HCT116 (cell line): ENCODE measurements at regions not wholly inside any gene's neighbourhood (a gene's known extent, or its start where the extent isn't known, plus 50 kb on each side); places are given as distances from the start of the nearest gene placed in this dataset.

Experiments used
- ATAC-seq: fragments of 200-7000 bp; cut with Tn5 transposase; 2 replicates; pipeline ENCODE4 v1.9.1; 2020; ENCODE audit warnings: mild to moderate bottlenecking, moderate library complexity
- BruUV-seq: library from RNA; stranded (reverse); fragments of 400-500 nt; replicated peaks from 2 replicates; lab custom pipeline; 2021; lab: Mats Ljungman, UMichigan
- CTCF ChIA-PET: fragments of 300-600 bp; sonication (Branson Sonifier 250); formaldehyde crosslinking; loops from one replicate; lab custom pipeline; 2021; ENCODE audit warnings: antibody characterized with exemption; lab: Charles Lee
- POLR2A ChIA-PET: fragments of 300-600, 350-600 bp; sonication (Branson Sonifier 250); formaldehyde crosslinking; loops from one replicate; lab custom pipeline; 2021; ENCODE audit warnings: antibody characterized with exemption; lab: Charles Lee
- RAD21 ChIA-PET, 2 experiments: fragments of 300-600 bp; sonication (Branson Sonifier 250); formaldehyde crosslinking; loops; one replicate each; lab custom pipeline; 2023; ENCODE audit warnings: low total read pairs in 2 of 2; ENCODE audit not compliant: uncharacterized antibody in 2 of 2, unreplicated experiment in 2 of 2, low non-redundant PET in 1 of 2; lab: Charles Lee
- DNase-seq: peaks from one replicate; pipeline ENCODE4 v3.0.0-alpha.2; 2010; ENCODE audit warnings: low read depth, low spot score
- H2AFZ ChIP-seq: fragments of 200-600 bp; shearing (Covaris generic), sonication (generic); 2 replicates; pipeline ENCODE4 v1.6.1; 2017; ENCODE audit warnings: low read depth, mixed run types, mixed read lengths, antibody characterized with exemption, low read length; ENCODE audit not compliant: poor library complexity, severe bottlenecking
- H3K27ac ChIP-seq: 2 replicates; pipeline ENCODE4 v1.5.1; 2012; ENCODE audit warnings: low read depth, low read length
- H3K27me3 ChIP-seq: fragments of 200-600 bp; sonication (generic); 2 replicates; pipeline ENCODE4 v1.6.1; 2016; ENCODE audit warnings: mixed run types, low read length, mixed read lengths; ENCODE audit not compliant: insufficient read depth
- H3K36me3 ChIP-seq, 2 experiments: fragments of 200-500 bp in 1 of 2; fragments of 200-600 bp in 1 of 2; sonication (Bioruptor generic) in 1 of 2; sonication (generic) in 1 of 2; 2 replicates each; pipeline versions ENCODE4 v1.5.1 to v1.6.1; 2014 to 2016; ENCODE audit warnings: low read length in 2 of 2, inconsistent platforms in 1 of 2, mixed read lengths in 1 of 2, mixed run types in 1 of 2; ENCODE audit not compliant: insufficient read depth in 2 of 2, control insufficient read depth in 1 of 2
- H3K4me1 ChIP-seq, 2 experiments: fragments of 200-600 bp in 1 of 2; sonication (generic) in 1 of 2; 2 replicates each; pipeline versions ENCODE4 v1.5.1 to v1.6.1; 2012 to 2017; ENCODE audit warnings: low read length in 2 of 2, inconsistent platforms in 1 of 2, mild to moderate bottlenecking in 1 of 2, mixed read lengths in 1 of 2, mixed run types in 1 of 2, moderate library complexity in 1 of 2; ENCODE audit not compliant: insufficient read depth in 2 of 2, control insufficient read depth in 1 of 2
- H3K4me2 ChIP-seq: fragments of 200-600 bp; sonication (generic); 2 replicates; pipeline ENCODE4 v1.6.1; 2017; ENCODE audit warnings: mixed run types, low read length, mixed read lengths
- H3K4me3 ChIP-seq, 2 experiments: fragments of 200-600 bp in 1 of 2; sonication (generic) in 1 of 2; replicated peaks in 1 of 2; 2 replicates each; pipeline ENCODE4 v1.5.1; 2011 to 2016; ENCODE audit warnings: low read length in 2 of 2, control low read depth in 1 of 2, low read depth in 1 of 2, mild to moderate bottlenecking in 1 of 2, mixed read lengths in 1 of 2, mixed run types in 1 of 2
- H3K79me2 ChIP-seq: fragments of 200-600 bp; sonication (generic); 2 replicates; pipeline ENCODE4 v1.6.1; 2017; ENCODE audit warnings: mild to moderate bottlenecking, mixed run types, low read length, moderate library complexity, mixed read lengths; ENCODE audit not compliant: insufficient read depth
- H3K9ac ChIP-seq: fragments of 200-600 bp; sonication (generic); 2 replicates; pipeline ENCODE4 v1.6.1; 2016; ENCODE audit warnings: low read length, mixed read lengths
- H3K9me2 ChIP-seq: fragments of 200-600 bp; sonication (generic), shearing (Covaris generic); 2 replicates; pipeline ENCODE4 v1.6.1; 2017; ENCODE audit warnings: mixed run types, mild to moderate bottlenecking, moderate library complexity; ENCODE audit not compliant: insufficient read depth
- H3K9me3 ChIP-seq, 2 experiments: fragments of 200-500 bp in 1 of 2; fragments of 200-600 bp in 1 of 2; sonication (Bioruptor generic) in 1 of 2; sonication (generic) in 1 of 2; 2 replicates each; pipeline ENCODE4 v1.6.1; 2014 to 2017; ENCODE audit warnings: low read length in 2 of 2, mixed read lengths in 2 of 2, inconsistent platforms in 1 of 2, low read depth in 1 of 2, mild to moderate bottlenecking in 1 of 2, mixed run types in 1 of 2, moderate library complexity in 1 of 2; ENCODE audit not compliant: control insufficient read depth in 1 of 2, insufficient read depth in 1 of 2
- H4K20me1 ChIP-seq: fragments of 200-600 bp; sonication (generic), shearing (Covaris generic); 2 replicates; pipeline ENCODE4 v1.6.1; 2017; ENCODE audit warnings: mixed run types, mild to moderate bottlenecking, moderate library complexity; ENCODE audit not compliant: insufficient read depth
- ELF1 ChIP-seq: IDR thresholded peaks from 2 replicates; pipeline ENCODE4 v1.6.1; 2012; ENCODE audit warnings: low read depth, borderline replicate concordance
- EZH2 ChIP-seq: fragments of 200-600 bp; sonication (generic); IDR thresholded peaks from 2 replicates; pipeline ENCODE4 v1.6.1; 2017; ENCODE audit warnings: antibody characterized with exemption, mixed run types
- POLR2AphosphoS5 ChIP-seq: IDR thresholded peaks from 2 replicates; pipeline ENCODE4 v1.6.1; 2011; ENCODE audit warnings: mild to moderate bottlenecking, low read depth, low read length, moderate library complexity
- RAD21 ChIP-seq: IDR thresholded peaks from 2 replicates; pipeline ENCODE4 v1.6.1; 2012; ENCODE audit warnings: low read depth, mild to moderate bottlenecking
- ZBTB33 ChIP-seq: IDR thresholded peaks from 2 replicates; pipeline ENCODE4 v1.6.1; 2011; ENCODE audit warnings: mild to moderate bottlenecking, low read length, moderate library complexity; ENCODE audit not compliant: insufficient replicate concordance; ENCODE audit errors: extremely low read depth
- ZFX ChIP-seq: fragments of 450-650 bp; IDR thresholded peaks from 2 replicates; pipeline ENCODE4 v1.6.1; 2017
- intact Hi-C: fragments of 100-400 bp; cut with micrococcal nuclease; formaldehyde crosslinking; loops from 2 replicates; pipeline ENCODE4 v1.10.0; 2022

GRCh38 chr1:203934027-203934426 lies 72.6 kb downstream of the SNRPE start:
- Histone ChIP-seq H2AFZ (no peak overlapping the region), H3K36me3 (no peaks in the 10 kb centered on the region), H3K4me2 (no peak overlapping the region), H3K4me3 (no peak overlapping the region), H3K4me1 (no peaks in the 10 kb centered on the region), H3K9me2 (no peaks in the 10 kb centered on the region), H3K27me3 (peaks cover 6% of the 10 kb centered on the region; the same call in 1 of the 2 replicates), H3K79me2 (no peaks in the 10 kb centered on the region), H3K9ac (no peak overlapping the region), H3K9me3 (no peaks in the 10 kb centered on the region), H4K20me1 (no peaks in the 10 kb centered on the region)
- ChIA-PET RAD21 (no interaction called here), POLR2A (no interaction called here), CTCF (no interaction called here)
- no TSS peak for BruUV-seq
- no peak for ATAC-seq
- intact Hi-C loops: no loop called here
- TF ChIP-seq ELF1: no peak
- TF ChIP-seq RAD21: no peak
- TF ChIP-seq, all 23 proteins: peak for 0
- no peak for DNase-seq
- H3K27ac ChIP-seq: no peak overlapping the region

GRCh38 chr1:203934651-203935050 lies 73.3 kb downstream of the SNRPE start:
- peaks cover 6% of the 10 kb centered on the region; the same call in 1 of the 2 replicates for H3K27me3 ChIP-seq
- H3K9me2 ChIP-seq: no peaks in the 10 kb centered on the region
- H2AFZ ChIP-seq: no peak overlapping the region
- H3K36me3 ChIP-seq: no peaks in the 10 kb centered on the region
- H3K4me2 ChIP-seq: no peak overlapping the region
- ChIA-PET RAD21 (no interaction called here), CTCF (no interaction called here), POLR2A (no interaction called here)
- intact Hi-C loops: no loop called here
- no peaks in the 10 kb centered on the region for H4K20me1 ChIP-seq
- no peaks in the 10 kb centered on the region for H3K9me3 ChIP-seq
- ATAC-seq: no peak
- H3K27ac ChIP-seq: no peak overlapping the region
- H3K4me1 ChIP-seq: no peaks in the 10 kb centered on the region
- no peak overlapping the region for H3K4me3 ChIP-seq
- no peak for DNase-seq
- no TSS peak for BruUV-seq
- H3K79me2 ChIP-seq: no peaks in the 10 kb centered on the region
- TF ChIP-seq POLR2AphosphoS5 (no peak), ZFX (no peak), ZBTB33 (no peak), EZH2 (no peak)
- H3K9ac ChIP-seq: no peak overlapping the region
